Neural cell (in vitro differentiated cells): ENCODE measurements at regions not wholly inside any gene's neighbourhood (a gene's known extent, or its start where the extent isn't known, plus 50 kb on each side); places are given as distances from the start of the nearest gene placed in this dataset.
"Not testable (repeated sequence)": the region's sequence is repeated elsewhere in the genome, so short reads cannot be mapped to it uniquely, and the experiment has no call there.

Experiments
- EP300 ChIP-seq: fragments of 450-650 bp; conservative IDR thresholded peaks from 2 replicates; pipeline ENCODE4 v1.6.1; 2014; ENCODE audit warnings: antibody characterized with exemption, mild to moderate bottlenecking, moderate library complexity; ENCODE audit not compliant: poor library complexity, severe bottlenecking
- EZH2 ChIP-seq: fragments of 200-600, 300-800 bp; shearing (Covaris generic), sonication (generic); IDR thresholded peaks from 2 replicates; pipeline ENCODE4 v1.6.1; 2014; ENCODE audit warnings: antibody characterized with exemption, low read length, borderline replicate concordance, mild to moderate bottlenecking; ENCODE audit not compliant: insufficient read depth, poor library complexity, severe bottlenecking
- POLR2AphosphoS5 ChIP-seq: IDR thresholded peaks from 2 replicates; pipeline ENCODE4 v1.6.1; 2012
- RAD21 ChIP-seq: fragments of 450-650 bp; conservative IDR thresholded peaks from 2 replicates; pipeline ENCODE4 v1.6.1; 2014; ENCODE audit warnings: antibody characterized with exemption, mild to moderate bottlenecking, moderate library complexity
- SMC3 ChIP-seq: fragments of 450-650 bp; conservative IDR thresholded peaks from 2 replicates; pipeline ENCODE4 v1.6.1; 2014; ENCODE audit warnings: antibody characterized with exemption, mild to moderate bottlenecking, moderate library complexity; ENCODE audit not compliant: poor library complexity
- TAF1 ChIP-seq: IDR thresholded peaks from 2 replicates; pipeline ENCODE4 v1.6.1; 2012; ENCODE audit warnings: low read depth
- TF ChIP-seq, protein P1 (sequence below): IDR thresholded peaks from 2 replicates; pipeline ENCODE4 v1.6.1; 2012; ENCODE audit warnings: borderline replicate concordance
- TF ChIP-seq, protein P2 (sequence below): fragments of 450-650 bp; IDR thresholded peaks from 2 replicates; pipeline ENCODE4 v1.5.1; 2014; ENCODE audit warnings: antibody characterized with exemption, mild to moderate bottlenecking, moderate library complexity; ENCODE audit not compliant: poor library complexity, severe bottlenecking

DNA sequence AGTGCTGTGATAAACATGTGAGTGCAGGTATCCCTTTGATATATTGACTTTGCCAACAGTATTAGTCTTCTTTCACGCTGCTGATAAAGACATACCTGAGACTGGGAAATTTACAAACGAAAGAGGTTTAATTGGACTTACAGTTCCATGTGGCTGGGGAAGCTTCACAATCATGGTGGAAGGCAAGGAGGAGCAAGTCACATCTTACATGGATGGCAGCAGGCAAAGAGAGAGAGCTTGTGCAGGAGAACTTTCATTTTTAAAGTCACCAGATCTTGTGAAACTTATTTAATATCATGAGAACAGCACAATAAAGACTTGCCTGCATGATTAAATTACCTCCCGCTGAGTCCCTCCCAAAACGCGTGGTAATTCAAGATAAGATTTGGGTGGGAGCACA lies 277.9 kb upstream of the GCFC2 start:
- TF ChIP-seq TAF1, EZH2, RAD21, EP300, POLR2AphosphoS5, SMC3: not testable (repeated sequence)
- TF ChIP-seq, protein P1, sequence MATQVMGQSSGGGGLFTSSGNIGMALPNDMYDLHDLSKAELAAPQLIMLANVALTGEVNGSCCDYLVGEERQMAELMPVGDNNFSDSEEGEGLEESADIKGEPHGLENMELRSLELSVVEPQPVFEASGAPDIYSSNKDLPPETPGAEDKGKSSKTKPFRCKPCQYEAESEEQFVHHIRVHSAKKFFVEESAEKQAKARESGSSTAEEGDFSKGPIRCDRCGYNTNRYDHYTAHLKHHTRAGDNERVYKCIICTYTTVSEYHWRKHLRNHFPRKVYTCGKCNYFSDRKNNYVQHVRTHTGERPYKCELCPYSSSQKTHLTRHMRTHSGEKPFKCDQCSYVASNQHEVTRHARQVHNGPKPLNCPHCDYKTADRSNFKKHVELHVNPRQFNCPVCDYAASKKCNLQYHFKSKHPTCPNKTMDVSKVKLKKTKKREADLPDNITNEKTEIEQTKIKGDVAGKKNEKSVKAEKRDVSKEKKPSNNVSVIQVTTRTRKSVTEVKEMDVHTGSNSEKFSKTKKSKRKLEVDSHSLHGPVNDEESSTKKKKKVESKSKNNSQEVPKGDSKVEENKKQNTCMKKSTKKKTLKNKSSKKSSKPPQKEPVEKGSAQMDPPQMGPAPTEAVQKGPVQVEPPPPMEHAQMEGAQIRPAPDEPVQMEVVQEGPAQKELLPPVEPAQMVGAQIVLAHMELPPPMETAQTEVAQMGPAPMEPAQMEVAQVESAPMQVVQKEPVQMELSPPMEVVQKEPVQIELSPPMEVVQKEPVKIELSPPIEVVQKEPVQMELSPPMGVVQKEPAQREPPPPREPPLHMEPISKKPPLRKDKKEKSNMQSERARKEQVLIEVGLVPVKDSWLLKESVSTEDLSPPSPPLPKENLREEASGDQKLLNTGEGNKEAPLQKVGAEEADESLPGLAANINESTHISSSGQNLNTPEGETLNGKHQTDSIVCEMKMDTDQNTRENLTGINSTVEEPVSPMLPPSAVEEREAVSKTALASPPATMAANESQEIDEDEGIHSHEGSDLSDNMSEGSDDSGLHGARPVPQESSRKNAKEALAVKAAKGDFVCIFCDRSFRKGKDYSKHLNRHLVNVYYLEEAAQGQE = not testable (repeated sequence)
- TF ChIP-seq, protein P2, sequence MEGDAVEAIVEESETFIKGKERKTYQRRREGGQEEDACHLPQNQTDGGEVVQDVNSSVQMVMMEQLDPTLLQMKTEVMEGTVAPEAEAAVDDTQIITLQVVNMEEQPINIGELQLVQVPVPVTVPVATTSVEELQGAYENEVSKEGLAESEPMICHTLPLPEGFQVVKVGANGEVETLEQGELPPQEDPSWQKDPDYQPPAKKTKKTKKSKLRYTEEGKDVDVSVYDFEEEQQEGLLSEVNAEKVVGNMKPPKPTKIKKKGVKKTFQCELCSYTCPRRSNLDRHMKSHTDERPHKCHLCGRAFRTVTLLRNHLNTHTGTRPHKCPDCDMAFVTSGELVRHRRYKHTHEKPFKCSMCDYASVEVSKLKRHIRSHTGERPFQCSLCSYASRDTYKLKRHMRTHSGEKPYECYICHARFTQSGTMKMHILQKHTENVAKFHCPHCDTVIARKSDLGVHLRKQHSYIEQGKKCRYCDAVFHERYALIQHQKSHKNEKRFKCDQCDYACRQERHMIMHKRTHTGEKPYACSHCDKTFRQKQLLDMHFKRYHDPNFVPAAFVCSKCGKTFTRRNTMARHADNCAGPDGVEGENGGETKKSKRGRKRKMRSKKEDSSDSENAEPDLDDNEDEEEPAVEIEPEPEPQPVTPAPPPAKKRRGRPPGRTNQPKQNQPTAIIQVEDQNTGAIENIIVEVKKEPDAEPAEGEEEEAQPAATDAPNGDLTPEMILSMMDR = not testable (repeated sequence)
